HEK293 (cell line): ENCODE measurements at regions not wholly inside any gene's neighbourhood (a gene's known extent, or its start where the extent isn't known, plus 50 kb on each side); places are given as distances from the start of the nearest gene placed in this dataset.
A peak's percentile ranks its signal among the peaks of the same experiment; 100 is the strongest.

ENCODE experiments used
- CTCF ChIA-PET: fragments of 350-600 bp; formaldehyde crosslinking; extraction: SDS; loops from one replicate; lab custom pipeline; 2021; ENCODE audit warnings: antibody characterized with exemption; lab: Yijun Ruan, JAX
- POLR2A ChIA-PET: fragments of 300-600 bp; formaldehyde crosslinking; extraction: SDS; loops from one replicate; lab custom pipeline; 2020; ENCODE audit warnings: antibody characterized with exemption, inconsistent platforms; lab: Yijun Ruan, JAX
- H3K27ac ChIP-seq: fragments of 200-500 bp; sonication (Bioruptor generic); 2 replicates; pipeline ENCODE4 v1.5.1; 2014; ENCODE audit warnings: low read depth, low read length, control low read depth, inconsistent platforms; ENCODE audit errors: extremely low read depth
- H3K36me3 ChIP-seq, 2 experiments: fragments of 200-500 bp in 1 of 2; sonication (Bioruptor generic) in 1 of 2; 1 replicate in 1 of 2; 2 replicates in 1 of 2; pipeline ENCODE4 v1.5.1; 2014 to 2017; ENCODE audit warnings: inconsistent platforms in 2 of 2, low read length in 2 of 2; ENCODE audit not compliant: control insufficient read depth in 2 of 2, insufficient read depth in 1 of 2
- H3K4me1 ChIP-seq: fragments of 200-500 bp; sonication (Bioruptor generic); 2 replicates; pipeline ENCODE4 v1.5.1; 2014; ENCODE audit warnings: mild to moderate bottlenecking, low read length, inconsistent platforms; ENCODE audit not compliant: control insufficient read depth, insufficient read depth
- H3K4me3 ChIP-seq: 2 replicates; pipeline ENCODE4 v1.5.1; 2011; ENCODE audit warnings: low read depth, mild to moderate bottlenecking, control low read depth, low read length, moderate library complexity
- H3K9me3 ChIP-seq: fragments of 200-500 bp; sonication (Bioruptor generic); 2 replicates; pipeline ENCODE4 v1.5.1; 2014; ENCODE audit warnings: low read depth, low read length, inconsistent platforms; ENCODE audit not compliant: control insufficient read depth, insufficient read depth
- BCL11A ChIP-seq: fragments of 450-650 bp; formaldehyde crosslinking; IDR thresholded peaks from 2 replicates; pipeline ENCODE4 v1.5.1; 2016; ENCODE audit warnings: low read depth, missing biosample characterization, missing genetic modification characterization
- GLI2 ChIP-seq: fragments of 450-650 bp; formaldehyde crosslinking; IDR thresholded peaks from 2 replicates; pipeline ENCODE4; 2017; ENCODE audit warnings: missing biosample characterization, missing genetic modification characterization, low read depth, borderline replicate concordance
- IKZF3 ChIP-seq: fragments of 450-650 bp; IDR thresholded peaks from 2 replicates; pipeline ENCODE4 v1.5.0; 2018; ENCODE audit warnings: missing biosample characterization, mild to moderate bottlenecking, missing genetic modification characterization, moderate library complexity
- KLF10 ChIP-seq: fragments of 450-650 bp; IDR thresholded peaks from 2 replicates; pipeline ENCODE4 v1.5.1; 2018; ENCODE audit warnings: missing biosample characterization, mild to moderate bottlenecking, missing genetic modification characterization
- KLF7 ChIP-seq: fragments of 450-650 bp; formaldehyde crosslinking; IDR thresholded peaks from 2 replicates; pipeline ENCODE4 v1.5.1; 2016; ENCODE audit warnings: missing biosample characterization, missing genetic modification characterization, borderline replicate concordance
- MZF1 ChIP-seq: fragments of 450-650 bp; formaldehyde crosslinking; IDR thresholded peaks from 2 replicates; pipeline ENCODE4 v1.5.1; 2017; ENCODE audit warnings: missing biosample characterization, missing genetic modification characterization, borderline replicate concordance
- TRIM28 ChIP-seq: IDR thresholded peaks from 2 replicates; pipeline ENCODE4 v1.6.1; 2011; ENCODE audit warnings: low read length, control low read depth, borderline replicate concordance
- ZBTB21 ChIP-seq: fragments of 450-650 bp; formaldehyde crosslinking; IDR thresholded peaks from 2 replicates; pipeline ENCODE4 v1.5.1; 2017; ENCODE audit warnings: missing biosample characterization, missing genetic modification characterization
- ZNF146 ChIP-seq: fragments of 450-650 bp; formaldehyde crosslinking; IDR thresholded peaks from 2 replicates; pipeline ENCODE4 v1.5.1; 2016; ENCODE audit warnings: missing biosample characterization, missing genetic modification characterization
- ZNF157 ChIP-seq: fragments of 450-650 bp; formaldehyde crosslinking; IDR thresholded peaks from 2 replicates; pipeline ENCODE4 v1.5.1; 2016; ENCODE audit warnings: missing biosample characterization, missing genetic modification characterization
- ZNF169 ChIP-seq: fragments of 450-650 bp; formaldehyde crosslinking; IDR thresholded peaks from 2 replicates; pipeline ENCODE4 v1.5.1; 2016; ENCODE audit warnings: missing biosample characterization, missing genetic modification characterization
- ZNF274 ChIP-seq, 2 experiments: fragments of 200-500 bp in 1 of 2; fragments of 450-650 bp in 1 of 2; sonication (Bioruptor generic) in 1 of 2; formaldehyde crosslinking in 1 of 2; IDR thresholded peaks; 2 replicates each; pipeline versions ENCODE4 v1.5.1 to v1.6.1; 2014 to 2016; ENCODE audit warnings: borderline replicate concordance in 1 of 2, inconsistent platforms in 1 of 2, low read length in 1 of 2, missing biosample characterization in 1 of 2, missing genetic modification characterization in 1 of 2
- ZNF629 ChIP-seq: fragments of 450-650 bp; formaldehyde crosslinking; IDR thresholded peaks from 2 replicates; pipeline ENCODE4 v1.5.1; 2017; ENCODE audit warnings: missing biosample characterization, missing genetic modification characterization
- ZNF664 ChIP-seq: fragments of 450-650 bp; formaldehyde crosslinking; IDR thresholded peaks from 2 replicates; pipeline ENCODE4 v1.5.1; 2016; ENCODE audit warnings: missing biosample characterization, missing genetic modification characterization
- ZNF747 ChIP-seq: fragments of 450-650 bp; formaldehyde crosslinking; IDR thresholded peaks from 2 replicates; pipeline ENCODE4 v1.5.1; 2016; ENCODE audit warnings: missing biosample characterization, missing genetic modification characterization
- ZNF776 ChIP-seq: fragments of 450-650 bp; formaldehyde crosslinking; IDR thresholded peaks from 2 replicates; pipeline ENCODE4 v1.5.0; 2017; ENCODE audit warnings: missing biosample characterization, missing genetic modification characterization, borderline replicate concordance
- ZNF792 ChIP-seq: fragments of 450-650 bp; formaldehyde crosslinking; IDR thresholded peaks from 2 replicates; pipeline ENCODE4 v1.5.1; 2016; ENCODE audit warnings: missing biosample characterization, missing genetic modification characterization
- TF ChIP-seq, protein P1 (sequence below): fragments of 450-650 bp; formaldehyde crosslinking; IDR thresholded peaks from 2 replicates; pipeline ENCODE4 v1.5.1; 2017; ENCODE audit warnings: missing biosample characterization, missing genetic modification characterization
- TF ChIP-seq, protein P2 (sequence below): fragments of 450-650 bp; formaldehyde crosslinking; IDR thresholded peaks from 2 replicates; pipeline ENCODE4 v1.5.1; 2016; ENCODE audit warnings: missing biosample characterization, missing genetic modification characterization
- TF ChIP-seq, protein P3 (sequence below): fragments of 450-650 bp; formaldehyde crosslinking; IDR thresholded peaks from 2 replicates; pipeline ENCODE4 v1.5.1; 2016; ENCODE audit warnings: missing biosample characterization, missing genetic modification characterization, low read depth
- TF ChIP-seq, protein P4 (sequence below): fragments of 450-650 bp; formaldehyde crosslinking; IDR thresholded peaks from 2 replicates; pipeline ENCODE4 v1.5.1; 2016; ENCODE audit warnings: missing biosample characterization, missing genetic modification characterization

DNA sequence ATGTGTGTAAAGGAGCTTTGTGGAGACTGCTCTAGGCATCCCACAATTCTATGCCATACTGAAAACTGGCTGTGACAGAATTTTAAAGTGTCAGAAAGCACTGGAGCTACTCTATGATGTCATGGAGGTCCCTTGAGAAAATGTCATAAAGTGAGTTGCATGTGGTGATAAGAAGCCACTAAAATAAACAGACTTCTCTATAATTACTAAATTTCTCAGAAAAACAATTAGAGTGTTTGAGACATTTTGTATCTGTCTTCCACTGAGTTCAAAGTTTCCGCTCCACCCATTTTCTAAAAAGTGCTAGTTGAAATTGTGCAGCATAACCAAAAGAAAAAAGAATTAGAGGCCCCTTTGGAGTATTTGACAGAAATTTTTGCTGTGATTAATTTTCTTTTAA is 603.9 kb downstream of the KCNJ2 start (continued):
- TF ChIP-seq, protein P1, sequence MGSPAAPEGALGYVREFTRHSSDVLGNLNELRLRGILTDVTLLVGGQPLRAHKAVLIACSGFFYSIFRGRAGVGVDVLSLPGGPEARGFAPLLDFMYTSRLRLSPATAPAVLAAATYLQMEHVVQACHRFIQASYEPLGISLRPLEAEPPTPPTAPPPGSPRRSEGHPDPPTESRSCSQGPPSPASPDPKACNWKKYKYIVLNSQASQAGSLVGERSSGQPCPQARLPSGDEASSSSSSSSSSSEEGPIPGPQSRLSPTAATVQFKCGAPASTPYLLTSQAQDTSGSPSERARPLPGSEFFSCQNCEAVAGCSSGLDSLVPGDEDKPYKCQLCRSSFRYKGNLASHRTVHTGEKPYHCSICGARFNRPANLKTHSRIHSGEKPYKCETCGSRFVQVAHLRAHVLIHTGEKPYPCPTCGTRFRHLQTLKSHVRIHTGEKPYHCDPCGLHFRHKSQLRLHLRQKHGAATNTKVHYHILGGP (tag by site-specific recombination): no peak
- no peak for TF ChIP-seq KLF10 (tag by site-specific recombination)
- TF ChIP-seq ZNF776 (tag by site-specific recombination): no peak
- TF ChIP-seq BCL11A (tag by site-specific recombination): no peak
- no peak for TF ChIP-seq TRIM28
- no peak for TF ChIP-seq ZNF169 (tag by site-specific recombination)
- no peak for TF ChIP-seq ZNF274 (IDR thresholded peaks at IDR 0.05; ENCODE audit: low read length)
- no peak for TF ChIP-seq ZNF274 (tag by site-specific recombination; IDR thresholded peaks at IDR 0.05; ENCODE audit: borderline replicate concordance)
- TF ChIP-seq ZNF629 (tag by site-specific recombination): peak; percentile 72
- no peak for TF ChIP-seq KLF7 (tag by site-specific recombination)
- TF ChIP-seq GLI2: no peak
- TF ChIP-seq ZNF747: no peak
- TF ChIP-seq, protein P2, sequence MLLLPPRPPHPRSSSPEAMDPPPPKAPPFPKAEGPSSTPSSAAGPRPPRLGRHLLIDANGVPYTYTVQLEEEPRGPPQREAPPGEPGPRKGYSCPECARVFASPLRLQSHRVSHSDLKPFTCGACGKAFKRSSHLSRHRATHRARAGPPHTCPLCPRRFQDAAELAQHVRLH (tag by site-specific recombination): no peak
- no peak for TF ChIP-seq ZNF146 (tag by site-specific recombination)
- peak; percentile 73 for TF ChIP-seq ZBTB21 (tag by site-specific recombination)
- no peak for TF ChIP-seq ZNF157 (tag by site-specific recombination)
- TF ChIP-seq, protein P3, sequence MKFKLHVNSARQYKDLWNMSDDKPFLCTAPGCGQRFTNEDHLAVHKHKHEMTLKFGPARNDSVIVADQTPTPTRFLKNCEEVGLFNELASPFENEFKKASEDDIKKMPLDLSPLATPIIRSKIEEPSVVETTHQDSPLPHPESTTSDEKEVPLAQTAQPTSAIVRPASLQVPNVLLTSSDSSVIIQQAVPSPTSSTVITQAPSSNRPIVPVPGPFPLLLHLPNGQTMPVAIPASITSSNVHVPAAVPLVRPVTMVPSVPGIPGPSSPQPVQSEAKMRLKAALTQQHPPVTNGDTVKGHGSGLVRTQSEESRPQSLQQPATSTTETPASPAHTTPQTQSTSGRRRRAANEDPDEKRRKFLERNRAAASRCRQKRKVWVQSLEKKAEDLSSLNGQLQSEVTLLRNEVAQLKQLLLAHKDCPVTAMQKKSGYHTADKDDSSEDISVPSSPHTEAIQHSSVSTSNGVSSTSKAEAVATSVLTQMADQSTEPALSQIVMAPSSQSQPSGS (tag by site-specific recombination): peak; percentile 82
- TF ChIP-seq IKZF3 (tag by site-specific recombination): 0 out of 2 replicates have a peak, but pooled peaks have one; percentile 30
- TF ChIP-seq, protein P4, sequence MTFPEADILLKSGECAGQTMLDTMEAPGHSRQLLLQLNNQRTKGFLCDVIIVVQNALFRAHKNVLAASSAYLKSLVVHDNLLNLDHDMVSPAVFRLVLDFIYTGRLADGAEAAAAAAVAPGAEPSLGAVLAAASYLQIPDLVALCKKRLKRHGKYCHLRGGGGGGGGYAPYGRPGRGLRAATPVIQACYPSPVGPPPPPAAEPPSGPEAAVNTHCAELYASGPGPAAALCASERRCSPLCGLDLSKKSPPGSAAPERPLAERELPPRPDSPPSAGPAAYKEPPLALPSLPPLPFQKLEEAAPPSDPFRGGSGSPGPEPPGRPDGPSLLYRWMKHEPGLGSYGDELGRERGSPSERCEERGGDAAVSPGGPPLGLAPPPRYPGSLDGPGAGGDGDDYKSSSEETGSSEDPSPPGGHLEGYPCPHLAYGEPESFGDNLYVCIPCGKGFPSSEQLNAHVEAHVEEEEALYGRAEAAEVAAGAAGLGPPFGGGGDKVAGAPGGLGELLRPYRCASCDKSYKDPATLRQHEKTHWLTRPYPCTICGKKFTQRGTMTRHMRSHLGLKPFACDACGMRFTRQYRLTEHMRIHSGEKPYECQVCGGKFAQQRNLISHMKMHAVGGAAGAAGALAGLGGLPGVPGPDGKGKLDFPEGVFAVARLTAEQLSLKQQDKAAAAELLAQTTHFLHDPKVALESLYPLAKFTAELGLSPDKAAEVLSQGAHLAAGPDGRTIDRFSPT (tag by site-specific recombination): no peak
- no peak for TF ChIP-seq ZNF792 (tag by site-specific recombination)

DNA sequence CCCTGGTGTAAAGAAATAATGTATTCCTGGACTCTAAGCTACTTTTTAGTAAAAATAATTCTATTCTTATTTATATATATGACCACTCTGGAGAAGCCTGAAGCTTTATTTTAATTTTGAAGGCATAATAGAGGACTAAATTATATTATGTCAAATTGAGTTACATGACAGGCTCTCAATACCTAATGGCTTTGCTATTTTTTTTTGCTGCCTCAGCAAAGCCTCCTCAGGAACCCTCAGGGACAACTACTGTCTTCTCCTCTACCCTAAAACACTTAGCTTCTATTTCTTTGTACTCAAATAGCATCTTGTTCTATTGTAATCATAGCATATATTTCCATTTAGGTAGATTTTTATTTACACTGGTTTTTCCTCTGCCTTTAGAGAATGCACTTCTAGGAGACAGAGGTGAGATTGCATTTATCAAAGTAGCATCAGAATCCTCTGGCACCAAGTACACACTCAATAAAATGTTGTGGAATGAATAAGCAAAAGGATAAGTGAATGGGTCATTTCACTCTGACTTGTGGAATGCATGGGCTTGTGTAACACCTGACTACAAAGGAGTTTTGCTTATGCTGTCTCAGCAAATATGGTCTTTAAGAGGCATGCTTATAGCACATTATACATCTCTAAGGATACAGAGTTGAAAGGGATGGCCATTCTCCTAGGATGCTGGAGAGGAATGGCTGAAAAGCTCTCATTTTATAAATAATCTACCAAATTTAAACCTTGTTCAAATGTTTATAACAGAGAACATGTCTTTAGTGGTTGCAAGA is 605.2 kb downstream of the KCNJ2 start:
- CTCF ChIA-PET: interaction anchor here (0.5 to 1.9 kb wide), 4 partner anchors 10 to 957 kb away, joined by 3 to 8 read pairs (median 3); no protein-coding TSS in a partner anchor
- no peak overlapping the region for H3K4me3 ChIP-seq
- POLR2A ChIA-PET: no interaction called here

More for the DNA sequence above, 605.2 kb downstream of the KCNJ2 start:
- Histone ChIP-seq H3K27ac (no peak overlapping the region), H3K4me1 (no peaks in the 10 kb centered on the region), H3K9me3 (no peaks in the 10 kb centered on the region), H3K36me3 (no peaks in the 10 kb centered on the region)
- TF ChIP-seq ZNF664 (tag by site-specific recombination) (peak; percentile 65), MZF1 (tag by site-specific recombination) (no peak)
